ENCODE measurements at regions not wholly inside any gene's neighbourhood (a gene's known extent, or its start where the extent isn't known, plus 50 kb on each side); places are given as distances from the start of the nearest gene placed in this dataset.

DNA sequence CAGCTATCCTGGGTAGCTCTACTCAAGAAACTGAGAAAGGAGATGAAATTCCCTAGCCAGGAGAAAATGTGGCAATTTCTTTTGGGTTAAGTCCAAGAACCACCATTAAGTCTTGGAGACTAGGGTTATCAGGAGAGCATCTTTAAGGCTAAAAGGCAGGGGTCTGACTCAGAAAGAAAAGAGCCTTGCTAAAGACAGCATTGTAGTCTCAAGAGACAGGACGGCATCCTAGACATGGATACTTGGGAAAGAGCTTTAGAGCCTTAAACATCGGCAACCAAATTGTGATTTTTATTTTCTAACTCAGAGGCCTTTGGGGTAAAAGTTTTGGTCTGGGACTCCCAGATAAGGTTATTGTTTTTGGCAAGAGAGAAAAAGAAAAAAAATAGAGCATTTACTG is 83.1 kb downstream of the FAS start:
- no peaks in the 10 kb centered on the region for H3K36me3 ChIP-seq (ENCODE audit: insufficient read depth, low read length)
- H3K9me3 ChIP-seq (ENCODE audit: low read depth, low read length): no peaks in the 10 kb centered on the region
- no peak for TF ChIP-seq CTCF (IDR thresholded peaks at IDR 0.05; ENCODE audit: extremely low read depth, low read depth, low read length)

GRCh38 chr10:89069589-89069988 is 79.0 kb downstream of the FAS start:
- Histone ChIP-seq H3K79me2 (ENCODE audit: insufficient read depth, low read length) (no peaks in the 10 kb centered on the region), H3K27me3 (ENCODE audit: insufficient read depth, low read length) (no peaks in the 10 kb centered on the region), H3K36me3 (ENCODE audit: insufficient read depth, low read length) (no peaks in the 10 kb centered on the region), H3K4me3 (ENCODE audit: insufficient read depth, low read length) (no peak overlapping the region), H3K27ac (ENCODE audit: low read depth, low read length) (no peak overlapping the region), H4K20me1 (ENCODE audit: insufficient read depth, low read length) (no peaks in the 10 kb centered on the region), H3K9me3 (ENCODE audit: low read depth, low read length) (no peaks in the 10 kb centered on the region), H2AFZ (ENCODE audit: low read length) (no peak overlapping the region), H3K4me2 (ENCODE audit: insufficient read depth, low read length) (no peak overlapping the region), H3K4me1 (ENCODE audit: insufficient read depth, low read length) (peaks cover 12% of the 10 kb centered on the region)
- no peak for DNase-seq (ENCODE audit: insufficient read length, low spot score, missing footprints)
- TF ChIP-seq CTCF (IDR thresholded peaks at IDR 0.05; ENCODE audit: extremely low read depth, low read depth, low read length): no peak

More for the DNA sequence above, 83.1 kb downstream of the FAS start:
- Histone ChIP-seq H3K4me1 (ENCODE audit: insufficient read depth, low read length) (peaks cover 13% of the 10 kb centered on the region), H3K27ac (ENCODE audit: low read depth, low read length) (peak overlapping the region; percentile 6), H3K27me3 (ENCODE audit: insufficient read depth, low read length) (no peaks in the 10 kb centered on the region), H4K20me1 (ENCODE audit: insufficient read depth, low read length) (no peaks in the 10 kb centered on the region), H3K79me2 (ENCODE audit: insufficient read depth, low read length) (no peaks in the 10 kb centered on the region), H3K4me2 (ENCODE audit: insufficient read depth, low read length) (peak overlapping the region; percentile 60), H3K4me3 (ENCODE audit: insufficient read depth, low read length) (no peak overlapping the region), H2AFZ (ENCODE audit: low read length) (no peak overlapping the region)
- no peak for DNase-seq (ENCODE audit: insufficient read length, low spot score, missing footprints)

Data from osteoblast (primary cell).